ENCODE measurements at regions not wholly inside any gene's neighbourhood (a gene's known extent, or its start where the extent isn't known, plus 50 kb on each side); places are given as distances from the start of the nearest gene placed in this dataset.

- no peak for TF ChIP-seq CHD7 (IDR thresholded peaks at IDR 0.05; ENCODE audit: insufficient replicate concordance, low read length)
- no peak for TF ChIP-seq CHD1 (IDR thresholded peaks at IDR 0.05; ENCODE audit: low read depth, low read length)
- TF ChIP-seq JUN (IDR thresholded peaks at IDR 0.05; ENCODE audit: low read depth, low read length), result no peak
- no peak for TF ChIP-seq SP2 (IDR thresholded peaks at IDR 0.05; ENCODE audit: low read length)
- no peak for TF ChIP-seq KDM1A (IDR thresholded peaks at IDR 0.05; ENCODE audit: borderline replicate concordance, low read length)
- no peak for TF ChIP-seq POU5F1 (IDR thresholded peaks at IDR 0.05; ENCODE audit: low read depth, low read length)
- TF ChIP-seq NANOG (IDR thresholded peaks at IDR 0.05; ENCODE audit: insufficient read depth, low read depth, low read length, poor library complexity, severe bottlenecking), result no peak
- TF ChIP-seq MAFK (IDR thresholded peaks at IDR 0.05; ENCODE audit: low read depth, low read length), result no peak
These were observed 876.2 kb upstream of the AUTS2 start (continued) for GRCh38 chr7:68722044-68722443.

All from H1 (cell line).